HepG2 (cell line): ENCODE measurements at regions not wholly inside any gene's neighbourhood (a gene's known extent, or its start where the extent isn't known, plus 50 kb on each side); places are given as distances from the start of the nearest gene placed in this dataset.

ENCODE experiments used
- BRCA1 ChIP-seq: sonication (generic); formaldehyde crosslinking; IDR thresholded peaks from 2 replicates; pipeline ENCODE4 v1.4.0; 2020; ENCODE audit warnings: missing genetic modification reagents
- ELF4 ChIP-seq: sonication (generic); formaldehyde crosslinking; IDR thresholded peaks from 2 replicates; pipeline ENCODE4 v1.5.0; 2020; ENCODE audit warnings: missing genetic modification reagents, mild to moderate bottlenecking, moderate library complexity, borderline replicate concordance
- EZH2 ChIP-seq: conservative IDR thresholded peaks from 2 replicates; pipeline ENCODE4 v1.6.1; 2012; ENCODE audit warnings: mild to moderate bottlenecking, low read depth, low read length, moderate library complexity
- FOXM1 ChIP-seq: sonication (generic); formaldehyde crosslinking; IDR thresholded peaks from 2 replicates; pipeline ENCODE4 v1.5.0; 2020; ENCODE audit warnings: missing genetic modification reagents
- HNRNPL ChIP-seq: fragments of 200-400 bp; formaldehyde crosslinking; IDR thresholded peaks from 2 replicates; pipeline ENCODE4 v1.6.1; 2017; ENCODE audit warnings: mild to moderate bottlenecking, low read depth, low read length
- IKZF5 ChIP-seq: IDR thresholded peaks from 2 replicates; pipeline ENCODE4 v1.6.1; 2018; ENCODE audit warnings: missing genetic modification reagents, mild to moderate bottlenecking, missing compliant biosample characterization
- KLF16 ChIP-seq, 2 experiments: sonication (generic) in 1 of 2; formaldehyde crosslinking in 1 of 2; IDR thresholded peaks; 2 replicates each; pipeline versions ENCODE4 v1.6.1 to v1.8.0; 2016 to 2023; ENCODE audit warnings: missing genetic modification reagents in 2 of 2, missing compliant biosample characterization in 1 of 2
- MBD4 ChIP-seq: IDR thresholded peaks from 2 replicates; pipeline ENCODE4 v1.6.1; 2012; ENCODE audit warnings: low read length, inconsistent platforms, borderline replicate concordance
- RXRA ChIP-seq: sonication (generic); formaldehyde crosslinking; IDR thresholded peaks from 2 replicates; pipeline ENCODE4 v1.5.1; 2020; ENCODE audit warnings: missing genetic modification reagents
- SALL2 ChIP-seq: sonication (generic); formaldehyde crosslinking; IDR thresholded peaks from 2 replicates; pipeline ENCODE4 v1.8.1; 2023; ENCODE audit warnings: mild to moderate bottlenecking, missing genetic modification reagents, inconsistent platforms
- SMC3 ChIP-seq: IDR thresholded peaks from 2 replicates; pipeline ENCODE4 v1.6.1; 2011; ENCODE audit warnings: low read length, improper control_type of control experiment
- SNAPC4 ChIP-seq: sonication (generic); formaldehyde crosslinking; IDR thresholded peaks from 2 replicates; pipeline ENCODE4 v1.4.0; 2020; ENCODE audit warnings: mild to moderate bottlenecking, missing genetic modification reagents
- TF ChIP-seq, protein P1 (sequence below): sonication (generic); formaldehyde crosslinking; IDR thresholded peaks from 2 replicates; pipeline ENCODE4 v1.4.0; 2020; ENCODE audit warnings: missing genetic modification reagents
- TF ChIP-seq, protein P2 (sequence below): sonication (generic); formaldehyde crosslinking; IDR thresholded peaks from 2 replicates; pipeline ENCODE4 v1.8.0; 2022; ENCODE audit warnings: mild to moderate bottlenecking, missing genetic modification reagents

- TF ChIP-seq ELF4 (no peak), BRCA1 (CRISPR knock-in tag) (no peak), RXRA (CRISPR knock-in tag) (no peak), KLF16 (CRISPR knock-in tag; IDR thresholded peaks at IDR 0.05) (no peak), SALL2 (CRISPR knock-in tag) (no peak), FOXM1 (no peak), MBD4 (no peak), SNAPC4 (CRISPR knock-in tag) (no peak), SMC3 (no peak), EZH2 (no peak), HNRNPL (no peak), IKZF5 (CRISPR knock-in tag) (no peak)
- TF ChIP-seq, protein P1, sequence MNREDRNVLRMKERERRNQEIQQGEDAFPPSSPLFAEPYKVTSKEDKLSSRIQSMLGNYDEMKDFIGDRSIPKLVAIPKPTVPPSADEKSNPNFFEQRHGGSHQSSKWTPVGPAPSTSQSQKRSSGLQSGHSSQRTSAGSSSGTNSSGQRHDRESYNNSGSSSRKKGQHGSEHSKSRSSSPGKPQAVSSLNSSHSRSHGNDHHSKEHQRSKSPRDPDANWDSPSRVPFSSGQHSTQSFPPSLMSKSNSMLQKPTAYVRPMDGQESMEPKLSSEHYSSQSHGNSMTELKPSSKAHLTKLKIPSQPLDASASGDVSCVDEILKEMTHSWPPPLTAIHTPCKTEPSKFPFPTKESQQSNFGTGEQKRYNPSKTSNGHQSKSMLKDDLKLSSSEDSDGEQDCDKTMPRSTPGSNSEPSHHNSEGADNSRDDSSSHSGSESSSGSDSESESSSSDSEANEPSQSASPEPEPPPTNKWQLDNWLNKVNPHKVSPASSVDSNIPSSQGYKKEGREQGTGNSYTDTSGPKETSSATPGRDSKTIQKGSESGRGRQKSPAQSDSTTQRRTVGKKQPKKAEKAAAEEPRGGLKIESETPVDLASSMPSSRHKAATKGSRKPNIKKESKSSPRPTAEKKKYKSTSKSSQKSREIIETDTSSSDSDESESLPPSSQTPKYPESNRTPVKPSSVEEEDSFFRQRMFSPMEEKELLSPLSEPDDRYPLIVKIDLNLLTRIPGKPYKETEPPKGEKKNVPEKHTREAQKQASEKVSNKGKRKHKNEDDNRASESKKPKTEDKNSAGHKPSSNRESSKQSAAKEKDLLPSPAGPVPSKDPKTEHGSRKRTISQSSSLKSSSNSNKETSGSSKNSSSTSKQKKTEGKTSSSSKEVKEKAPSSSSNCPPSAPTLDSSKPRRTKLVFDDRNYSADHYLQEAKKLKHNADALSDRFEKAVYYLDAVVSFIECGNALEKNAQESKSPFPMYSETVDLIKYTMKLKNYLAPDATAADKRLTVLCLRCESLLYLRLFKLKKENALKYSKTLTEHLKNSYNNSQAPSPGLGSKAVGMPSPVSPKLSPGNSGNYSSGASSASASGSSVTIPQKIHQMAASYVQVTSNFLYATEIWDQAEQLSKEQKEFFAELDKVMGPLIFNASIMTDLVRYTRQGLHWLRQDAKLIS (CRISPR knock-in tag), result no peak
- TF ChIP-seq, protein P2, sequence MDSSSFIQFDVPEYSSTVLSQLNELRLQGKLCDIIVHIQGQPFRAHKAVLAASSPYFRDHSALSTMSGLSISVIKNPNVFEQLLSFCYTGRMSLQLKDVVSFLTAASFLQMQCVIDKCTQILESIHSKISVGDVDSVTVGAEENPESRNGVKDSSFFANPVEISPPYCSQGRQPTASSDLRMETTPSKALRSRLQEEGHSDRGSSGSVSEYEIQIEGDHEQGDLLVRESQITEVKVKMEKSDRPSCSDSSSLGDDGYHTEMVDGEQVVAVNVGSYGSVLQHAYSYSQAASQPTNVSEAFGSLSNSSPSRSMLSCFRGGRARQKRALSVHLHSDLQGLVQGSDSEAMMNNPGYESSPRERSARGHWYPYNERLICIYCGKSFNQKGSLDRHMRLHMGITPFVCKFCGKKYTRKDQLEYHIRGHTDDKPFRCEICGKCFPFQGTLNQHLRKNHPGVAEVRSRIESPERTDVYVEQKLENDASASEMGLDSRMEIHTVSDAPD (CRISPR knock-in tag), result no peak
Measured at GRCh38 chr6:169986171-169986847, 234.9 kb downstream of the ERMARD start.
